NCI-H69 (cell line): ENCODE measurements at regions not wholly inside any gene's neighbourhood (a gene's known extent, or its start where the extent isn't known, plus 50 kb on each side); places are given as distances from the start of the nearest gene placed in this dataset.
"Not testable (repeated sequence)": the region's sequence is repeated elsewhere in the genome, so short reads cannot be mapped to it uniquely, and the experiment has no call there.

Experiments
- DNase-seq: peaks from one replicate; lab custom pipeline; 2025; lab: John Stamatoyannopoulos, UW

- DNase-seq = no peak
Observed at GRCh38 chr9:26667882-26668281, 224.7 kb downstream of the CAAP1 start.

DNA sequence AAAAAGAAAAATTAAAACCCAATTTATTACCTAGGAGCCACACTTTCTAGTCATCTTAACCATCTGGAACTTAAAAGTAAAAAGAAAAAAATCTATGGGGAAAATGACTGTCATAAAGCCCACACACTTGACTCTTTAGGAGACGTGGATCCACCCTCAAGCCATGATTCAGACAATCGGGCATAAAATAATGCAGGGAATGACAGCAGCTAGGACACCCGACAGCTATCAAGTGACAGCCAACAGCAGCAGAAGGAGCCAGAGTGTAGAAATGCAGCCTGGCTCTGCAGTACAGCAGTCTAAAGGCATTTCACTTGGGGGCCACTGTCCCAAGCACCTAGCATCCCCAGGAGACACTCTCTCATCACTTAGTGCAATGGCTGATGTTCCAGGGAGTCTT is 226.9 kb downstream of the CAAP1 start:
- DNase-seq = no peak

DNA sequence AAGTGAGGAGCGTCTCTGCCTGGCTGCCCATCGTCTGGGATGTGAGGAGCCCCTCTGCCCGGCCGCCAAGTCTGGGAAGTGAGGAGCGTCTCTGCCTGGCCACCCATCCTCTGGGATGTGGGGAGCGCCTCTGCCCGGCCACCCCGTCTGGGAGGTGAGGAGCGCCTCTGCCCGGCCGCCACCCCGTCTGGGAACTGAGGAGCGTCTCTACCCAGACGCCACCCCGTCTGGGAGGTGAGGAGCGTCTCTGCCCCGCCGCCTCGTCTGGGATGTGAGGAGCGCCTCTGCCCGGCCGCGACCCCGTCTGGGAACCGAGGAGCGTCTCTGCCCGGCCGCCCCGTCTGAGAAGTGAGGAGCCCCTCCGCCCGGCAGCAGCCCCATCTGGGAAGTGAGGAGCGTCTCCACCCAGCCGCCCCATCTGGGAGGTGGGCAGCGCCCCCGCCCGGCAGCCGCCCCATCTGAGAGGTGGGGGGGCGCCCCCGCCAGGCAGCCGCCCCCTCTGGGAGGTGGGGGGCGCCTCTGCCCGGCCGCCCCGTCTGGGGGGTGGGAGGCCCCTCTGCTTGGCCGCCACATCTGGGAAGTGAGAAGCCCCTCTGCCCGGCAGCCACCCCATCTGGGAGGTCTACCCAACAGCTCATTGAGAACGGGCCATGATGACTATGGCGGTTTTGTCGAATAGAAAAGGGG is 228.4 kb downstream of the CAAP1 start:
- not testable (repeated sequence) for DNase-seq

- no peak for DNase-seq
Observed at GRCh38 chr9:26662476-26662875, 230.1 kb downstream of the CAAP1 start.

GRCh38 chr9:26658476-26658875 is 234.1 kb downstream of the CAAP1 start:
- no peak for DNase-seq

DNA sequence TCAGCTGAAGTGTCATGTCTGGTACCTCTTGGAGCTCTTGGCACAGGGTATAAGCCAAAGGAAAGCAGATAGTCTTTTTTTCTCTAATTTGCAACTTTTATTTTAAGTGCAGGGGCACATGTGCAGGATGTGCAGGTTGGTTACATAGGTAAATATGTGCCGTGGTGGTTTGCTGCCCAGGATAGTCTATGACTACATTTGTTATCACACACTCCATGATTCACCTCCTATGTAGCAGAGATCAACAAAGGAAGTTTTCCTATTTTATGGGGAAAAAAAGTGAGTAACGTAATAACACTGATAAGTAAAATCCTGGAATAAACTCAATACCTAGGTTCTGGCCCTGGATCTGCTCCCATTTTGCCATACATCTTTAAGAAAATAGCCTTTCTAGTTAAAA is 234.6 kb downstream of the CAAP1 start:
- DNase-seq = no peak

- DNase-seq = peak; percentile 79
Observed at GRCh38 chr9:26656003-26656870, 236.4 kb downstream of the CAAP1 start.

DNA sequence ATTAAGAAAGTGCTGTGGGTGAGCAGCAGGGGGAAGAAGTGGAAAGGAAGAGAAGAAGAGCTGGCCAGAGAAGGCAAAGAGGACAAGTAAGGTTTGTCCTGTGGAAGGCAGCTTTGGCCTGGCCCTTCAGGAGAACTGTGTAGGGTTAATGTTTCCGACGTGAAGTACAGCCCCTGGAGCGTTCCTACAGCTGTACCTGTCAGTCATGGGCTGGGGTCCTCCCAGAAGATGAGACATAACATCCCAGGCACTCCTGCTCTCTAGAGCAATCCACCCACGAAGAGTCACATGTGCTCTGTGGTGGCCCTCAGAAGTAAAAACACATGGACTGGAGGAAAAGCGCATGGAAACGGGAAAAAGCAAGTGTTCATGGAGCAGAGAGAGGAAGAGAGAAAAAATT is 237.4 kb downstream of the CAAP1 start:
- no peak for DNase-seq

DNA sequence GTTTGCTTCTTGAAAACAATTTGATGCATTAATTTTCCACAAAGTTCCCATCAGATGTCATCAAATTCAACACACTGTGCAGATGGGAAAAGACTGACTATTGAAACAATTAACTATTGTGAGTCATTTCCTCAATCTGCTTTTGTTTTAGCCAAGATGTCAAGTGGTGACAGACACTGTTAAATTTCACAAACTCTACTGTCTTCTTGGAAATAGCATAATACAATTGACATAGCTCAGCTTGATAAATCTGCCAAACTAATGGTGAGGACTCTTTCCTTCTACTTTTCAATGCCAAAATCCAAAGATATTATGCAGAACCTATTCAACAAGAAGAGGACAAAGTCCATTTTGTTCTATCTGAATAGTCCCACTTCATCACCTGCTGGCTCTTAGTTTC is 242.3 kb downstream of the CAAP1 start:
- DNase-seq = peak; percentile 11

DNA sequence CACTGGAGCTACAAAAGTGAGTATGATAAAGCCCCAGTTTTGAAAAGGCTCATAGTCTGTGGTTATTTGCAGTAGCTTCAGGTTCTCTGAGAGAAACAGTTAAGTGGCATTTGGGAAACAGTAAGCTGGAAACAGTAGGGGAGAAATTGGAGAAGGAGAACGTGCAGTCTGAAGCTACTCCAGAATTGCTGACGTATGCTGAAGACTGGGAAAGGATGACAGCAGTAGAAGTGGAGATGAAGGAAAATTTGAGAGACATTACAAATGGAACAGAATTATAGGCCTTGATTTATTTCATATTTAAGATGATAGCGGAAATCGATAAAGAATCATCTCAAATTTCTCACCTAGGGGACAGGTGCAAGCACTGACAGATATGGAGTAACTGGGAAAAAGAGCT is 248.8 kb downstream of the CAAP1 start:
- DNase-seq = no peak

- DNase-seq = no peak
Observed at GRCh38 chr9:26639761-26640160, 252.8 kb downstream of the CAAP1 start.

DNA sequence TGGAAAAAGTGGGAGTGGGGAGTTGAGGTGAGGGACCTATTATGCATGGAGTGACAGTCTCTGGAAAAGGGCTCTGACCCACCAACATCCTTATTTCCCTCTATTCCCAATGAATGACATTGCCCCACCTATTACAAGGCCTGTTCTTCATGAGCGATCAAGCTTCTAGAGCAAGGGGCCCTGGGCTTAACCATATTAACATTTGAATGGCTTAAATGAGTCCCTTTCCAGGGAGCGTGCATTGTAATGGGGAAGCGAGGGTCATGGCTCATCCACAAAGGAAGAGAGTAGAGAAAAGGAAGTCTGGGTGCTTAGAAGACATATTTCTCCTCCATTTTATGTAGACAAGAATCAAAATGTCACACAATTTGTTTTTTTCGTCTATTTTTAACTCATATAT is 255.5 kb downstream of the CAAP1 start:
- no peak for DNase-seq

DNA sequence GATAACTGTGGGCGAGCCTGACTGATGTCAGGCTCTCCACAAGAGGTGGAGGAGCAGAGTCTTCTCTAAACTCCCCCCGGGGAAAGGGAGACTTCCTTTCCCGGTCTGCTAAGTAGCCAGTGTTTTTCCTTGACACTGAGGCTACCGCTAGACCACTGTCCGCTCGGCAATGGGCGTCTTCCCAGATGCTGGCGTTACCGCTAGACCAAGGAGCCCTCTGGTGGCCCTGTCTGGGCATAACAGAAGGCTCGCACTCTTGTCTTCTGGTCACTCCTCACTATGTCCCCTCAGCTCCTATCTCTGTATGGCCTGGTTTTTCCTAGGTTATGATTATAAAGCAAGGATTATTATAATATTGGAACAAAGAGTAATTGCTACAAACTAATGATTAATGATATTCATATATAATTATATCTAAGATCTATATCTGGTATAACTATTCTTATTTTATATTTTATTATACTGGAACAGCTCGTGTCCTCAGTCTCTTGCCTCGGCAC is 278.7 kb downstream of the CAAP1 start:
- peak; percentile 17 for DNase-seq

- peak; percentile 35 for DNase-seq
Observed at GRCh38 chr9:26612211-26612610, 280.4 kb downstream of the CAAP1 start.

DNA sequence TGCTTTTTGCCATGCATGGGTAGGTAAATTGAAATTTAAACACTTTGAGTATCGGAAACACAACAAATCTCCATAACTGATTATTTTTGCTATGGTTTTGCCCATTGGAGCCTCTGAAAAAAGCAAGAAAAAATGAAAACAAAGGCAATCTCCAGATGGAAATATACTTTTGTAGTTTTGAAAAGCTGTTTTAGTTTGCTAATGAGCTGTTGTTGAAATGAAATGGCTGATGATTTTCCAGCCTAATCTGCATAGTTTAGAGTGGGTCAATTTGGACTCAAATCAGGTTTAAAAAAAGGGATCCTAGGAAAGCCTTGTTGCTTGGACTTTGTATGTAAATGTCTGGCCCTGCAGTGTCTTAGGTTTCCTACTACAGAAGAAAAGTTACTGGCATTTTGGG is 285.8 kb downstream of the CAAP1 start:
- no peak for DNase-seq

DNA sequence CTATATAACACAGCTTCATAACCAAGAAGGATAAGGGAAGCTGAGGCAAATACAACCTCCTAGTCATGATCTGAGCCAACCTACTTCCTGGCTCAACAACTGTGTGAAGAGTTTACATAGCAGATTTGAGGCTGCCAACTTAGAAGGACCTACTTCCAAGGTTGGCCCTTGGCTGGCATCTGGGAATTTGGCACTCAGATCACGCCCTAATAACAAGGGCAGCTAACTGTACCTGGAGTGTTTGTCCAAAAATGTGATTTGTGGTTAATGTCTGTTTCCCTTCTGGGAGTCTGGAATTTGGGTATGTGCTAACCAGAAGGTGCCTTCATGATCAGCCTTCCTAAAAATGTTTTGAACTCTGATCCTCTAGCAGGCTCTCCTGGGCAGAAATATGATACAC is 287.2 kb downstream of the CAAP1 start:
- DNase-seq = no peak

DNA sequence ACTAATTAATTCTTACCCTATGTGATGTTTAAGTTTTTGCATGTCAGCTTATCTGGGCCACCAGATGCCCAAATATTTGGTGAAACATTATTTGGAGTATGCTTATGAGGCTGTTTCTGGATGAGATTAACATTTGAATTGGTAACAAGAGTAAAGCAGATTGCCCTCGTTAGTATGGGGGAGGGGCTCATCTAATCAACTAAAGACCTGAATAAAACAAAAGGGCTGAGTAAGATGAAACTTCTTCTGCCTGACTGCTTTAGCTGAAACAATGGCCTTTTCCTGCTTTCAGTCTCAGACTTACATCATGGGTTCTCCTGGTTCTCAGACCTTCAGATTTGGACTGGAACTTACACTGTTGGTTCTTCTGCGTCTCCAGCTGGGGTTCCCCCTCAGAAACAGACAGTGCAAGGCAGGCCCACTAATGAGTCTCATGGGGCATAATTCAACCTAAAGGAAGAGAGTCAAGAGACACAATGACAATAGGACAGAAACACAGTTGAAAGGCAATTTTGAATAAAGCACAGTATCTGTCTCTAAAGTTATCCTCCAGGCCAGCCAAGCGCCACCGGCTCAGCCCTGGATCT is 288.4 kb downstream of the CAAP1 start:
- peak; percentile 28 for DNase-seq

DNA sequence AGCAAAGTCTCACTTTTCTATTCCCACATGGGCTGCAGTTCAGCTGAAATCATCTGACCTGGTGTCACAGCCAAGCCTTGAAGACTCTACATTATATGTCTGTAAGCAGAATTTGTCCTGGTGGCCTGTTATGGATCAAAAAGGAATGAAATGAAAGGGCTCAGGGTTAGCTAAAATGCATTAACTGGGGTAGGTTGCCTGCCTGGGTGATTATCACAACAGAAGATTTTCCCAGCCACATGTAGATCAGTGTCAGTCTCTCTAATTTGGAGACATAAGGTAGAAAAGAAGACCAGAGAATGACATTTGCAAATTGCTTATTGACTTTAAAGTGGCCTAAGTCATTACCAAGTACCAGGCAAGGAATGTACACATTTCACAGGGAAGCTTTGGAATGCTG is 289.0 kb downstream of the CAAP1 start:
- DNase-seq = no peak

- peak; percentile 64 for DNase-seq
Observed at GRCh38 chr9:26597542-26598149, 295.0 kb downstream of the CAAP1 start.

- DNase-seq = peak; percentile 56
Observed at GRCh38 chr9:26579056-26579455, 313.5 kb downstream of the CAAP1 start.

GRCh38 chr9:26574898-26575440 is 317.6 kb downstream of the CAAP1 start:
- no peak for DNase-seq

DNA sequence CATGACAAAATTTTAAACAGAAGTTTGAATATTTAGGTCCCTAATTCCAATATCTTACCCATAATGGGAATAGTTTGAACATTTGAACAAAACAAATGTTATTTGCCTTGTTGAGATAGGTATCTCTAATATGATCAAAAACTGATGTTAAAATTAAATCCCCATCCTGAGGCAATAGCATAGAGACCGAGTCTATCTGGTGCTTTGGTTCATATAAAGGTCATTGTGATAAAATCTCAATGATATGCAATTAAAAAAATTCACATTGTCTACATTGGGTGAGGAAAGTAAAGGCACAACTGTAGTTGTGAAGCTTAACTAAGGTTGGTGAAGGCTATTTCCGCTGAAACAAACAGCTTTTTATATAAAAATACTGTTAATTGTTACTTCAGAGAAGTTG is 318.3 kb downstream of the CAAP1 start:
- no peak for DNase-seq
